ENCODE measurements at regions not wholly inside any gene's neighbourhood (a gene's known extent, or its start where the extent isn't known, plus 50 kb on each side); places are given as distances from the start of the nearest gene placed in this dataset.

DNA sequence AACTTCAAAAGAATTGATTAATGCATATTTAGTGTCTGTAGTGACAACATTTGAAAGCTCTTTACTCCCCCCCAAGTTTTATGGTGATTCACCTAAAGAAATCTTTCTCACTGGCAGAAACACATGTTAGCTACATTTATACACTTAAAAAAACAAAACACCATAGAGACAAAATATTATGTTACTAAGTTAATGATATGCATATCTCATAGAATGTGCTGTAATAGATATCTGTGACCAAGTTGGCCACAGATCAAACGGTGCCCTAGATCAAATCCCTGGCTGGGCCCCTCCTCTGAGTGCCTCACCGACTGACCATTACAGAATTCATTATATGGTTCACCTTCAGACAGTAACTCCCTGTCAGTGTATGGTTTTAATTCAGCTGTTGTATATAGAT, 322.1 kb upstream of the LYPLAL1 start:
- Histone ChIP-seq H3K79me2 (ENCODE audit: insufficient read depth, low read length) (no peaks in the 10 kb centered on the region), H2AFZ (ENCODE audit: insufficient read depth, low read depth, low read length, poor library complexity, severe bottlenecking) (no peak overlapping the region), H3K4me3 (replicated peaks in 1 of 3; ENCODE audit: low read depth in 2 of 3, low read length in 3 of 3) (no peak overlapping the region), H3K9ac (ENCODE audit: insufficient read depth, low read length, poor library complexity, severe bottlenecking) (no peak overlapping the region), H3K36me3 (replicated peaks in 1 of 2; ENCODE audit: control insufficient read depth in 1 of 2, insufficient read depth in 2 of 2, low read length in 2 of 2) (no peaks in the 10 kb centered on the region), H3K4me2 (replicated peaks; ENCODE audit: extremely low read depth, low read length, poor library complexity, severe bottlenecking) (no peak overlapping the region), H3K9me3 (replicated peaks in 1 of 2; ENCODE audit: control insufficient read depth in 1 of 2, insufficient read depth in 1 of 2, low read length in 2 of 2) (no peaks in the 10 kb centered on the region), H3K27me3 (ENCODE audit: control insufficient read depth in 2 of 2, insufficient read depth in 2 of 2, low read length in 2 of 2) (no peaks in the 10 kb centered on the region), H4K20me1 (ENCODE audit: insufficient read depth, low read length) (no peaks in the 10 kb centered on the region), H3K4me1 (ENCODE audit: control insufficient read depth in 1 of 2, insufficient read depth in 2 of 2, low read length in 2 of 2) (no peaks in the 10 kb centered on the region), H3K27ac (ENCODE audit: low read depth in 1 of 2, low read length in 2 of 2) (no peak overlapping the region)
- Mint-ChIP-seq H3K9me3 (peaks cover 0 to 3% (median 1%) of the 10 kb centered on the region in 7 donors), H3K4me1 (peaks cover under 1% of the 10 kb centered on the region), H3K36me3 (no peaks in the 10 kb centered on the region), H3K4me3 (no peak overlapping the region), H3K27me3 (ENCODE audit: low read depth in 3 of 3) (peaks cover 0 to 3% (median 2%) of the 10 kb centered on the region in 3 donors), H3K27ac (no peak overlapping the region)
- 100% methylated on average over 1 of the region's 2 CpGs for WGBS (ENCODE audit: insufficient coverage)
- DNase-seq, result no peak
- intact Hi-C loops (cut with micrococcal nuclease), result no loop called here
- TF ChIP-seq, protein P1, sequence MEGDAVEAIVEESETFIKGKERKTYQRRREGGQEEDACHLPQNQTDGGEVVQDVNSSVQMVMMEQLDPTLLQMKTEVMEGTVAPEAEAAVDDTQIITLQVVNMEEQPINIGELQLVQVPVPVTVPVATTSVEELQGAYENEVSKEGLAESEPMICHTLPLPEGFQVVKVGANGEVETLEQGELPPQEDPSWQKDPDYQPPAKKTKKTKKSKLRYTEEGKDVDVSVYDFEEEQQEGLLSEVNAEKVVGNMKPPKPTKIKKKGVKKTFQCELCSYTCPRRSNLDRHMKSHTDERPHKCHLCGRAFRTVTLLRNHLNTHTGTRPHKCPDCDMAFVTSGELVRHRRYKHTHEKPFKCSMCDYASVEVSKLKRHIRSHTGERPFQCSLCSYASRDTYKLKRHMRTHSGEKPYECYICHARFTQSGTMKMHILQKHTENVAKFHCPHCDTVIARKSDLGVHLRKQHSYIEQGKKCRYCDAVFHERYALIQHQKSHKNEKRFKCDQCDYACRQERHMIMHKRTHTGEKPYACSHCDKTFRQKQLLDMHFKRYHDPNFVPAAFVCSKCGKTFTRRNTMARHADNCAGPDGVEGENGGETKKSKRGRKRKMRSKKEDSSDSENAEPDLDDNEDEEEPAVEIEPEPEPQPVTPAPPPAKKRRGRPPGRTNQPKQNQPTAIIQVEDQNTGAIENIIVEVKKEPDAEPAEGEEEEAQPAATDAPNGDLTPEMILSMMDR (IDR thresholded peaks at IDR 0.05), result no peak

DNA sequence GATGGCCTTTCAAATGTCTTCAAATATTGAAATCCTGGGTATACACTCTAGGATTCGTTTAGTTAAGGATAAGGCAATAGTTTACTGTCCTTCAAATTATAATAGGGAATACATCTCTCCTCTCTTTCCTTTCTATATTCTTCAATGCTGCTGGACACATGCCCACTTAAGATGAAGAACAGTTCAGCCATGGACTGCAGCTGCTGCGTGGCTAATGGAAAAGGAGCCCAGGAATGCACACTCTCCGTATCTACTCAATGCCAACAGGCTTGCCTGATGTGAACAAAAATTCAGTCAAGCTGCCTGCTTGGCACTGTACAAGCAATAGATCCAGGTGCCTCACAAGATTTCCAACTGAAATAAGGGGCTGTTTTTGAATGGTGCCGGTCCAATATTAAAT, 321.2 kb upstream of the LYPLAL1 start:
- Mint-ChIP-seq H3K27ac (no peak overlapping the region), H3K9me3 (peaks cover 0 to 3% (median 1%) of the 10 kb centered on the region in 7 donors), H3K27me3 (ENCODE audit: low read depth in 3 of 3) (peaks cover 0 to 3% (median 2%) of the 10 kb centered on the region in 3 donors), H3K36me3 (no peaks in the 10 kb centered on the region), H3K4me3 (no peak overlapping the region), H3K4me1 (no peaks in the 10 kb centered on the region)
- 100% methylated on average over 2 of the region's 4 CpGs for WGBS (ENCODE audit: insufficient coverage)
- Histone ChIP-seq H3K9ac (ENCODE audit: insufficient read depth, low read length, poor library complexity, severe bottlenecking) (no peak overlapping the region), H3K4me3 (replicated peaks in 1 of 3; ENCODE audit: low read depth in 2 of 3, low read length in 3 of 3) (no peak overlapping the region), H3K27ac (ENCODE audit: low read depth in 1 of 2, low read length in 2 of 2) (no peak overlapping the region), H3K79me2 (ENCODE audit: insufficient read depth, low read length) (no peaks in the 10 kb centered on the region), H3K4me1 (ENCODE audit: control insufficient read depth in 1 of 2, insufficient read depth in 2 of 2, low read length in 2 of 2) (no peaks in the 10 kb centered on the region), H4K20me1 (ENCODE audit: insufficient read depth, low read length) (no peaks in the 10 kb centered on the region), H3K9me3 (replicated peaks in 1 of 2; ENCODE audit: control insufficient read depth in 1 of 2, insufficient read depth in 1 of 2, low read length in 2 of 2) (no peaks in the 10 kb centered on the region), H3K27me3 (ENCODE audit: control insufficient read depth in 2 of 2, insufficient read depth in 2 of 2, low read length in 2 of 2) (no peaks in the 10 kb centered on the region), H2AFZ (ENCODE audit: insufficient read depth, low read depth, low read length, poor library complexity, severe bottlenecking) (no peak overlapping the region), H3K36me3 (replicated peaks in 1 of 2; ENCODE audit: control insufficient read depth in 1 of 2, insufficient read depth in 2 of 2, low read length in 2 of 2) (no peaks in the 10 kb centered on the region), H3K4me2 (replicated peaks; ENCODE audit: extremely low read depth, low read length, poor library complexity, severe bottlenecking) (no peak overlapping the region)
- no peak for DNase-seq
- intact Hi-C loops (cut with micrococcal nuclease), result no loop called here
- TF ChIP-seq, protein P1 (IDR thresholded peaks at IDR 0.05), result no peak
